ENCODE measurements at regions not wholly inside any gene's neighbourhood (a gene's known extent, or its start where the extent isn't known, plus 50 kb on each side); places are given as distances from the start of the nearest gene placed in this dataset.

DNA sequence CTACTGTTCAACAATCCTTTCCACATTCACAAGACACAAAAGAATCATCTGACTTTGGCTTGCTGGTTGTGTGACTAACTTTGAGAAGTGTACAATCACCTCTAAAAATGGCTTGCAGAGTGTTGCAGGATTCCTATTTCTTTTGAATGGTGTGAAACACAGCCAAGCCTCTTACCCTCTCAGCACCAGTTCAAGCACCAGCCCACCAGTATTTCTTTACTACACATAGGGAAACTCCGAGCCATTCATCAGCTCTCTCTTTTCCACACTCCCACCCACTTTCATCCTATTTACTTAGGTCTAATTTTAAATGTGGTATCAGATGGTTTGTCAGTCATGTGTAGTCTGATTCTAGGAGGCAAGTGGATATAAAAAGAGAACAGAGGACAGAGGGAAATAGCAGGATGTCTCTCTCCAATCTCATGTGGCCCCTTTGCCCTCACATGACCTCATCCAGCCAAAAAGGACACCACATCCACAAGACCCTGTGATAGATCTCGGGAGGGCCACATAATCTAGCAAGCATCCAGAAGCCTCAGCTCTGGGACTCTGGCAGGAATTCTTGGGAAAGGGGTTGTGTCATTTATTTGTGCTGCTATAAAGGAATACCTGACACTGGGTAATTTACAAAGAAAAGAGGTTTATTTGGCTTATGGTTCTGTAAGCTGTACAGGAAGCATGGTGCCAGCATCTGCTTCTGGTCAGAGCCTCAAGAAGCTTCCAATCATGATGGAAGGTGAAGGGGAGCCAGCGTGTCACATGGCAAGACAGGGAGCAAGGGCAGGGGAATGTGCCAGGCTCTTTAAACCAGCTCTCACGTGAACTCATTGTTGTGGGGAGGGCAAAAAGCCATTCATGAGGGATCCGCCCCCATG is 66.8 kb upstream of the NEBL start:
- intact Hi-C loops (cut with micrococcal nuclease), result no loop called here
- H3K27me3 Mint-ChIP-seq, result no peaks in the 10 kb centered on the region
- no peak overlapping the region for H3K4me3 Mint-ChIP-seq
- no peak overlapping the region for H3K27ac Mint-ChIP-seq
- H3K4me1 Mint-ChIP-seq, result no peaks in the 10 kb centered on the region
- H3K9me3 Mint-ChIP-seq, result no peaks in the 10 kb centered on the region
- no peak for DNase-seq
- H3K36me3 Mint-ChIP-seq (ENCODE audit: low read depth), result no peaks in the 10 kb centered on the region

GRCh38 chr10:20963056-20963455 is 65.9 kb upstream of the NEBL start:
- H3K4me3 Mint-ChIP-seq, result no peak overlapping the region
- no peaks in the 10 kb centered on the region for H3K36me3 Mint-ChIP-seq (ENCODE audit: low read depth)
- H3K9me3 Mint-ChIP-seq, result no peaks in the 10 kb centered on the region
- DNase-seq, result no peak
- intact Hi-C loops (cut with micrococcal nuclease), result no loop called here
- H3K27ac Mint-ChIP-seq, result no peak overlapping the region
- no peaks in the 10 kb centered on the region for H3K4me1 Mint-ChIP-seq
- no peaks in the 10 kb centered on the region for H3K27me3 Mint-ChIP-seq

DNA sequence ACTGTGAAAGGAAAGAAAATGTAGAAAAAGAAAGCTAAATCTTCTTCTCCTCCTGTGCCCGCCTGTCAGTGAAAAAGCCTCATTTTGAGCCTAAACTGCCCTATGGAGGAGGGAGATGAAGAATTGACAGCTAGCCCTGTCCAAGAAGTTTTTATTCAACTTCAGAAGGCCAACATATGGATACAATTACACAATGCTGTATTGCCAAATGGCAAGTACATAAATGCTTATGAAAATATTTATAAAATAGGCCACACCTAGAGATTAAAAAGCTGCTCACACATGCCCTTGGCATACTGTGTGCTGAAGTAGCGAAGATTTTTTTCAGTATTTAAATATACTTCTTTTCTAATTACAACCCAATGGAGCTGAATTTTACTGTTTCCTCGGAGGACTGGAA is 65.1 kb upstream of the NEBL start:
- no peak for DNase-seq
- no peaks in the 10 kb centered on the region for H3K4me1 Mint-ChIP-seq
- H3K9me3 Mint-ChIP-seq, result no peaks in the 10 kb centered on the region
- H3K4me3 Mint-ChIP-seq, result no peak overlapping the region
- no peak overlapping the region for H3K27ac Mint-ChIP-seq
- no peaks in the 10 kb centered on the region for H3K36me3 Mint-ChIP-seq (ENCODE audit: low read depth)
- H3K27me3 Mint-ChIP-seq, result no peaks in the 10 kb centered on the region
- intact Hi-C loops (cut with micrococcal nuclease), result no loop called here

DNA sequence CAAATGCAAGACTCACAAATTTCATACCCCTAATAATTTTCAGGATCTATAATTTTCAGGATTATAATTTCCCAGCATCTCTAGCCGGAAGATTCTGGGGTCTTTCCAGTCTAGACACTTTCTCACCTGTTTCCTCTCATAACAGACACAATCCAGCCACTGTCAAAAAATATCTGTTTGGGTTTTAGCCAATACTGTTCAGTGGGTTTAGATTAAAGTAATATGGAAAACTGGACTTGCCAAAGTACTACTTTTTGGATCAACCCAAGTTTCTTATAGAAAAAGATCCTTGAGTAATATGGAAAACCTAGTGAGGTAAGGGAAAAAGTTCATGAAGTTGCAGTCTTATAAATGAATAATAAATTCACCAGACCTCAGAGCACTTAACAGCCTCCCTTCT is 62.1 kb upstream of the NEBL start:
- H3K36me3 Mint-ChIP-seq (ENCODE audit: low read depth), result no peaks in the 10 kb centered on the region
- H3K27me3 Mint-ChIP-seq, result no peaks in the 10 kb centered on the region
- H3K4me3 Mint-ChIP-seq, result no peak overlapping the region
- H3K9me3 Mint-ChIP-seq, result no peaks in the 10 kb centered on the region
- intact Hi-C loops (cut with micrococcal nuclease), result no loop called here
- no peak for DNase-seq
- H3K27ac Mint-ChIP-seq, result no peak overlapping the region
- H3K4me1 Mint-ChIP-seq, result no peaks in the 10 kb centered on the region

DNA sequence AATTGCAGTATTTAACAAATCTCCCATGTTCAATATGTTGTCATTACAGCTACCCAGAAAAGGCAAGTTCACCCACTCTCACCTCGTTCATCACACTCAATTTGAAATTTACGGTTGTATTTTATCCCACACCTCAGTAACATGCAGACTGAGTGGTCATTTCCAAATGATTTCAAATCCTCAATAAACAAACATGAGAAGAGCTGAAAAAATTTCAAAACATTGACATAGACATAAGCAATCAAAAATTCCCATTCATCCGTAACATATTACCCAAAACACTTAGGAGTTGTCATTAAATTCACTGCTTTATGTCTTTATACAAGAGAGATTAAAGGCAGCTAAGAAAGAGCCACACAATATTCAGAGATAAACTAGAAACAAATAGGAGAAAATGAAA is 61.7 kb upstream of the NEBL start:
- Mint-ChIP-seq H3K27me3 (no peaks in the 10 kb centered on the region), H3K9me3 (no peaks in the 10 kb centered on the region), H3K4me3 (no peak overlapping the region), H3K27ac (no peak overlapping the region), H3K4me1 (no peaks in the 10 kb centered on the region), H3K36me3 (ENCODE audit: low read depth) (no peaks in the 10 kb centered on the region)
- no peak for DNase-seq
- intact Hi-C loops (cut with micrococcal nuclease), result no loop called here

- DNase-seq, result no peak
- Mint-ChIP-seq H3K27ac (no peak overlapping the region), H3K4me1 (no peaks in the 10 kb centered on the region), H3K4me3 (no peak overlapping the region), H3K36me3 (ENCODE audit: low read depth) (no peaks in the 10 kb centered on the region), H3K27me3 (no peaks in the 10 kb centered on the region), H3K9me3 (no peaks in the 10 kb centered on the region)
- intact Hi-C loops (cut with micrococcal nuclease), result no loop called here
These were observed 61.1 kb upstream of the NEBL start for GRCh38 chr10:20958225-20958624.

- no peaks in the 10 kb centered on the region for H3K4me1 Mint-ChIP-seq
- no peak for DNase-seq
- intact Hi-C loops (cut with micrococcal nuclease), result no loop called here
- H3K27me3 Mint-ChIP-seq, result no peaks in the 10 kb centered on the region
- H3K27ac Mint-ChIP-seq, result no peak overlapping the region
- H3K4me3 Mint-ChIP-seq, result no peak overlapping the region
- H3K36me3 Mint-ChIP-seq (ENCODE audit: low read depth), result no peaks in the 10 kb centered on the region
- no peaks in the 10 kb centered on the region for H3K9me3 Mint-ChIP-seq
These were observed 60.6 kb upstream of the NEBL start for GRCh38 chr10:20957744-20958143.

GRCh38 chr10:20956843-20957242 is 59.7 kb upstream of the NEBL start:
- no peaks in the 10 kb centered on the region for H3K27me3 Mint-ChIP-seq
- H3K4me1 Mint-ChIP-seq, result no peaks in the 10 kb centered on the region
- intact Hi-C loops (cut with micrococcal nuclease), result no loop called here
- no peaks in the 10 kb centered on the region for H3K9me3 Mint-ChIP-seq
- no peak overlapping the region for H3K4me3 Mint-ChIP-seq
- H3K27ac Mint-ChIP-seq, result no peak overlapping the region
- DNase-seq, result no peak
- no peaks in the 10 kb centered on the region for H3K36me3 Mint-ChIP-seq (ENCODE audit: low read depth)

DNA sequence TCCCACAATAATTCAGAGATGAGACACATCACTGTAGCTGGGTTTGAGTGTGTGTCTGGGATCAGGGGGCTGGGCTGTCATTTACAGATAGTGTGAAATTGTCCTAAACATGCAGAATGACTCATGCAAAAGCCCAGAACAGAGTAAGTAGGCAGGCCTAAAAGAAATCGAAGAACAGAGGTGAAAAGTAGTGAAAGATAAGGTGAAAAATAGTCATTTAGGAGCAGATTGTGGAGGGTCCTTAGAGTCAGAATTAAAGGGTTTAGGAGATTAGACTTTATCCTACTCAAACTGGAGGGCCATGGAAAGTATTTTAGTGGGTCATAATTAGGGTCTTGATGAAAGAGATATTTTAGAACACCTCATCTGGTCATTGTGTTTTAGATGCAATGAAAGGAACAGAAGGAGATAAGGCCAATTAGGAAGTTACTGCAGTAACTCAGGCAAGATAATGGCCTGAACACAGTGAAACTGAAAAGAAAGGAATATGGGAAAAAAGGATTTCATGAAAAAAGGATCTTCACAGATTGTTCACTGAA is 58.3 kb upstream of the NEBL start:
- intact Hi-C loops (cut with micrococcal nuclease), result no loop called here
- no peaks in the 10 kb centered on the region for H3K4me1 Mint-ChIP-seq
- no peak for DNase-seq

GRCh38 chr10:20954519-20954918 is 57.4 kb upstream of the NEBL start:
- Mint-ChIP-seq H3K27ac (no peak overlapping the region), H3K4me3 (no peak overlapping the region), H3K9me3 (no peaks in the 10 kb centered on the region), H3K36me3 (ENCODE audit: low read depth) (no peaks in the 10 kb centered on the region), H3K4me1 (no peaks in the 10 kb centered on the region), H3K27me3 (no peaks in the 10 kb centered on the region)
- no peak for DNase-seq
- intact Hi-C loops (cut with micrococcal nuclease), result no loop called here

More for the DNA sequence above, 58.3 kb upstream of the NEBL start:
- no peaks in the 10 kb centered on the region for H3K9me3 Mint-ChIP-seq
- H3K4me3 Mint-ChIP-seq, result no peak overlapping the region
- H3K36me3 Mint-ChIP-seq (ENCODE audit: low read depth), result no peaks in the 10 kb centered on the region
- H3K27ac Mint-ChIP-seq, result no peak overlapping the region
- H3K27me3 Mint-ChIP-seq, result no peaks in the 10 kb centered on the region

DNA sequence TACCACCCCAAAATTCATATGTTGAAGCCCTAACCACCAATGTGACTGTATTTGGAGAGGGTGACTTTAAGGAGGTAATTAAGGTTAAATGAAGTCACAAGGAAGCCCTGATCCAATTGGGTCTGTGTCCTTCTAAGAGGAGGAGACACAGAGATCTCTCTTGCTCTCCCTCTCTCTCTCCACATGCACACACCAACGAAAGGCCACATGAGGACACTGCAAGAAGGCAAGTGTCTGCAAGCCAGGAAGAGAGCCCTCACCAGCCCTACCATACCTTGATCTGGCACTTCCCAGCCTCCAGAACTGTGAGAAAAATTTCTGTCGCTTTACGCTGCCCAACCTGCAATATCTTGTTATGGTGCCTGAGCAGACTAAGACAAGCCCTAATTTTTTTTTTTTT is 56.0 kb upstream of the NEBL start:
- DNase-seq, result no peak
- intact Hi-C loops (cut with micrococcal nuclease), result no loop called here
- H3K9me3 Mint-ChIP-seq, result no peaks in the 10 kb centered on the region
- no peaks in the 10 kb centered on the region for H3K4me1 Mint-ChIP-seq
- H3K36me3 Mint-ChIP-seq (ENCODE audit: low read depth), result no peaks in the 10 kb centered on the region
- H3K4me3 Mint-ChIP-seq, result no peak overlapping the region
- H3K27ac Mint-ChIP-seq, result no peak overlapping the region
- H3K27me3 Mint-ChIP-seq, result no peaks in the 10 kb centered on the region

- no peak for DNase-seq
These were observed 52.9 kb upstream of the NEBL start for GRCh38 chr10:20949967-20950366.

GRCh38 chr10:20948686-20949327 is 51.7 kb upstream of the NEBL start:
- no peaks in the 10 kb centered on the region for H3K4me1 Mint-ChIP-seq
- no peak overlapping the region for H3K4me3 Mint-ChIP-seq
- intact Hi-C loops (cut with micrococcal nuclease), result no loop called here
- no peaks in the 10 kb centered on the region for H3K36me3 Mint-ChIP-seq (ENCODE audit: low read depth)
- no peaks in the 10 kb centered on the region for H3K27me3 Mint-ChIP-seq
- H3K27ac Mint-ChIP-seq, result no peak overlapping the region
- DNase-seq, result no peak
- no peaks in the 10 kb centered on the region for H3K9me3 Mint-ChIP-seq

More at GRCh38 chr10:20949967-20950366, 52.9 kb upstream of the NEBL start:
- Mint-ChIP-seq H3K36me3 (ENCODE audit: low read depth) (no peaks in the 10 kb centered on the region), H3K9me3 (no peaks in the 10 kb centered on the region), H3K27me3 (no peaks in the 10 kb centered on the region), H3K27ac (no peak overlapping the region), H3K4me1 (no peaks in the 10 kb centered on the region), H3K4me3 (no peak overlapping the region)
- intact Hi-C loops (cut with micrococcal nuclease), result no loop called here

All from activated CD4-positive, alpha-beta T cell treated with anti-CD3 and anti-CD28 coated beads, Interleukin-2, amount 10 ng/mL, durations not matched to agents 24 days and 14 days (primary cell).